H1 (cell line): ENCODE measurements at regions not wholly inside any gene's neighbourhood (a gene's known extent, or its start where the extent isn't known, plus 50 kb on each side); places are given as distances from the start of the nearest gene placed in this dataset.

Experiments used
- CTCF ChIA-PET: fragments of 300-600 bp; sonication (Branson Sonifier 250); formaldehyde crosslinking; loops from one replicate; lab custom pipeline; 2021; ENCODE audit not compliant: partially characterized antibody; lab: Charles Lee
- POLR2A ChIA-PET: fragments of 300-600 bp; sonication (Branson Sonifier 250); formaldehyde crosslinking; loops from one replicate; lab custom pipeline; 2021; ENCODE audit warnings: inconsistent platforms; ENCODE audit not compliant: partially characterized antibody; lab: Charles Lee
- DNase-seq, 2 experiments: peaks; one replicate each; pipeline versions ENCODE4 v3.0.0 to v3.0.0-alpha.2; 2010 to 2022; ENCODE audit warnings: low spot score in 2 of 2, low read depth in 1 of 2, mixed read lengths in 1 of 2
- FAIRE-seq: peaks from 2 replicates; lab custom pipeline; 2011; peaks lifted over from hg19 to GRCh38; lab: Jason Lieb, UNC
- H2AFZ ChIP-seq: 2 replicates; pipeline ENCODE4 v1.8.1; 2012; ENCODE audit warnings: low read length, inconsistent platforms
- H2AK5ac ChIP-seq: 2 replicates; pipeline ENCODE4 v1.6.1; 2013; ENCODE audit warnings: low read depth, low read length
- H2BK120ac ChIP-seq: replicated peaks from 2 replicates; pipeline ENCODE3; 2013; ENCODE audit warnings: low read depth, low read length, inconsistent platforms
- H2BK12ac ChIP-seq: 2 replicates; pipeline ENCODE4 v1.6.1; 2013; ENCODE audit warnings: low read depth, low read length
- H2BK15ac ChIP-seq: 2 replicates; pipeline ENCODE4 v1.6.1; 2013; ENCODE audit warnings: low read length
- H2BK20ac ChIP-seq: 2 replicates; pipeline ENCODE4 v1.6.1; 2013; ENCODE audit warnings: low read length
- H2BK5ac ChIP-seq: 2 replicates; pipeline ENCODE4 v1.6.1; 2013; ENCODE audit warnings: low read depth, low read length
- H3K14ac ChIP-seq: 2 replicates; pipeline ENCODE4 v1.6.1; 2013; ENCODE audit warnings: inconsistent platforms; ENCODE audit not compliant: insufficient read length
- H3K18ac ChIP-seq: 2 replicates; pipeline ENCODE4 v1.6.1; 2013; ENCODE audit warnings: low read length; ENCODE audit errors: extremely low read depth
- H3K23ac ChIP-seq: 2 replicates; pipeline ENCODE4 v1.6.1; 2013; ENCODE audit warnings: inconsistent platforms; ENCODE audit not compliant: insufficient read length
- H3K23me2 ChIP-seq: 2 replicates; pipeline ENCODE4 v1.6.1; 2013; ENCODE audit warnings: low read depth, low read length
- H3K27ac ChIP-seq: 2 replicates; pipeline ENCODE4 v1.6.1; 2011; ENCODE audit warnings: low read depth, low read length, inconsistent platforms
- H3K27me3 ChIP-seq, 4 experiments: replicated peaks in 1 of 4; 1 replicate in 1 of 4; 2 replicates in 3 of 4; pipeline versions ENCODE4 v1.6.1 to v1.8.1; 2011 to 2013; ENCODE audit warnings: low read length in 3 of 4, mild to moderate bottlenecking in 3 of 4, inconsistent platforms in 2 of 4, mixed read lengths in 2 of 4, moderate library complexity in 1 of 4; ENCODE audit not compliant: control insufficient read depth in 3 of 4, insufficient read depth in 3 of 4; ENCODE audit errors: extremely low read depth in 1 of 4
- H3K36me3 ChIP-seq, 4 experiments: 2 replicates each; pipeline versions ENCODE4 v1.6.1 to v1.8.1; 2011 to 2013; ENCODE audit warnings: mild to moderate bottlenecking in 4 of 4, low read length in 3 of 4, moderate library complexity in 2 of 4, control low read depth in 1 of 4, inconsistent platforms in 1 of 4; ENCODE audit not compliant: insufficient read depth in 4 of 4, control insufficient read depth in 2 of 4
- H3K4ac ChIP-seq: replicated peaks from 2 replicates; pipeline ENCODE3; 2013; ENCODE audit warnings: low read length, low read depth, mixed read lengths, inconsistent platforms; ENCODE audit not compliant: insufficient read length
- H3K4me1 ChIP-seq, 4 experiments: replicated peaks in 1 of 4; 1 replicate in 1 of 4; 2 replicates in 3 of 4; pipeline versions ENCODE4 v1.6.1 to v1.8.1; 2011 to 2013; ENCODE audit warnings: low read length in 3 of 4, inconsistent platforms in 2 of 4, mixed read lengths in 1 of 4; ENCODE audit not compliant: insufficient read depth in 4 of 4, control insufficient read depth in 3 of 4
- H3K4me2 ChIP-seq, 2 experiments: 2 replicates each; pipeline versions ENCODE4 v1.6.1 to v1.8.1; 2011 to 2013; ENCODE audit warnings: low read depth in 2 of 2, low read length in 2 of 2, control low read depth in 1 of 2, inconsistent platforms in 1 of 2, mild to moderate bottlenecking in 1 of 2; ENCODE audit not compliant: insufficient read depth in 1 of 2
- H3K4me3 ChIP-seq, 4 experiments: fragments of 200-600, 300-600 bp in 1 of 4; sonication (generic), shearing (Covaris generic), sonication (Bioruptor Twin) in 1 of 4; 2 replicates each; pipeline versions ENCODE4 v1.5.1 to v1.8.1; 2011 to 2016; ENCODE audit warnings: low read length in 4 of 4, low read depth in 3 of 4, control low read depth in 2 of 4, inconsistent platforms in 2 of 4, mild to moderate bottlenecking in 2 of 4, mixed read lengths in 1 of 4, moderate library complexity in 1 of 4; ENCODE audit not compliant: insufficient read depth in 2 of 4; ENCODE audit errors: extremely low read depth in 1 of 4
- H3K56ac ChIP-seq: replicated peaks from 2 replicates; pipeline ENCODE3; 2013; ENCODE audit warnings: low read depth, mild to moderate bottlenecking, mixed read lengths, low read length, inconsistent platforms; ENCODE audit not compliant: insufficient read length
- H3K79me1 ChIP-seq: 2 replicates; pipeline ENCODE4 v1.6.1; 2013; ENCODE audit warnings: low read depth, low read length, control low read depth
- H3K79me2 ChIP-seq, 2 experiments: 2 replicates each; pipeline versions ENCODE4 v1.6.1 to v1.8.1; 2012 to 2013; ENCODE audit warnings: low read length in 2 of 2, mild to moderate bottlenecking in 2 of 2, inconsistent platforms in 1 of 2; ENCODE audit not compliant: insufficient read depth in 2 of 2, control insufficient read depth in 1 of 2
- H3K9ac ChIP-seq, 4 experiments: replicated peaks in 1 of 4; 1 replicate in 1 of 4; 2 replicates in 3 of 4; pipeline versions ENCODE4 v1.6.1 to v1.8.1; 2011 to 2013; ENCODE audit warnings: low read depth in 3 of 4, low read length in 3 of 4, control low read depth in 2 of 4, mild to moderate bottlenecking in 2 of 4, moderate library complexity in 2 of 4, inconsistent platforms in 1 of 4; ENCODE audit errors: extremely low read depth in 1 of 4
- H3K9me3 ChIP-seq, 2 experiments: 2 replicates each; pipeline versions ENCODE4 v1.6.1 to v1.8.1; 2012 to 2013; ENCODE audit warnings: mild to moderate bottlenecking in 2 of 2, moderate library complexity in 2 of 2, control low read depth in 1 of 2, inconsistent platforms in 1 of 2, low read depth in 1 of 2, low read length in 1 of 2, mixed read lengths in 1 of 2; ENCODE audit not compliant: insufficient read depth in 2 of 2
- H4K20me1 ChIP-seq, 2 experiments: replicated peaks in 1 of 2; 2 replicates each; pipeline versions ENCODE3 to v1.8.1; 2011 to 2013; ENCODE audit warnings: inconsistent platforms in 2 of 2, low read length in 2 of 2, mild to moderate bottlenecking in 1 of 2; ENCODE audit not compliant: insufficient read depth in 2 of 2, control insufficient read depth in 1 of 2
- H4K5ac ChIP-seq: 2 replicates; pipeline ENCODE4 v1.6.1; 2013; ENCODE audit warnings: low read length, low read depth, mixed read lengths, inconsistent platforms; ENCODE audit not compliant: insufficient read length
- H4K8ac ChIP-seq: 2 replicates; pipeline ENCODE4 v1.8.0; 2013; ENCODE audit warnings: mild to moderate bottlenecking, moderate library complexity, low read length, inconsistent platforms; ENCODE audit not compliant: insufficient read depth; ENCODE audit errors: extremely low read depth
- H4K91ac ChIP-seq: replicated peaks from 2 replicates; pipeline ENCODE3; 2013; ENCODE audit warnings: low read length, mixed read lengths, inconsistent platforms; ENCODE audit not compliant: insufficient read length
- ATF2 ChIP-seq: IDR thresholded peaks from 2 replicates; pipeline ENCODE4 v1.6.1; 2012; ENCODE audit warnings: low read length, inconsistent platforms
- BCL11A ChIP-seq, 2 experiments: IDR thresholded peaks; one replicate each; pipeline ENCODE4 v1.6.1; 2011; ENCODE audit warnings: low read depth in 2 of 2, low read length in 2 of 2, mild to moderate bottlenecking in 2 of 2
- CHD2 ChIP-seq: IDR thresholded peaks from 2 replicates; pipeline ENCODE4 v1.6.1; 2012; ENCODE audit warnings: low read length, improper control_type of control experiment
- GABPA ChIP-seq: IDR thresholded peaks from 2 replicates; pipeline ENCODE4 v1.6.1; 2011; ENCODE audit warnings: mild to moderate bottlenecking, low read length, moderate library complexity, borderline replicate concordance; ENCODE audit not compliant: insufficient read depth
- HDAC2 ChIP-seq, 2 experiments: fragments of 300-600 bp in 1 of 2; sonication (generic) in 1 of 2; IDR thresholded peaks; 2 replicates each; pipeline ENCODE4 v1.6.1; 2011 to 2012; ENCODE audit warnings: low read depth in 2 of 2, low read length in 2 of 2, mild to moderate bottlenecking in 2 of 2, moderate library complexity in 2 of 2, borderline replicate concordance in 1 of 2, inconsistent platforms in 1 of 2
- MAFK ChIP-seq: IDR thresholded peaks from 2 replicates; pipeline ENCODE4 v1.6.1; 2012; ENCODE audit warnings: low read depth, mild to moderate bottlenecking, improper control_type of control experiment, low read length
- POLR2AphosphoS5 ChIP-seq: IDR thresholded peaks from 2 replicates; pipeline ENCODE4 v1.6.1; 2011; ENCODE audit warnings: low read depth, low read length
- SP4 ChIP-seq: IDR thresholded peaks from 2 replicates; pipeline ENCODE4 v1.6.1; 2012; ENCODE audit warnings: low read length, inconsistent platforms
- TEAD4 ChIP-seq: IDR thresholded peaks from 2 replicates; pipeline ENCODE4 v1.6.1; 2012; ENCODE audit warnings: low read depth, low read length, inconsistent platforms, mixed read lengths
- WGBS, 2 experiments: shearing (Covaris generic) in 1 of 2; methylation state at CpG; one replicate each; pipeline versions ENCODE4 v1.1.6 to v1.1.7; 2013 to 2015; ENCODE audit warnings: low lambda C conversion rate in 2 of 2, mixed read lengths in 2 of 2, inconsistent platforms in 1 of 2, low coverage in 1 of 2, missing lambda C conversion rate in 1 of 2; ENCODE audit not compliant: insufficient replicate concordance in 2 of 2, insufficient coverage in 1 of 2, insufficient read length in 1 of 2; ENCODE audit errors: extremely low coverage in 1 of 2, missing lambda C conversion rate in 1 of 2; 5-methylcytosine and 5-hydroxymethylcytosine counted together
- TF ChIP-seq, protein P1 (sequence below): IDR thresholded peaks from 2 replicates; pipeline ENCODE4 v1.6.1; 2011; ENCODE audit warnings: low read length, improper control_type of control experiment
- TF ChIP-seq, protein P2 (sequence below): IDR thresholded peaks from 2 replicates; pipeline ENCODE4 v1.6.1; 2012; ENCODE audit warnings: inconsistent platforms

DNA sequence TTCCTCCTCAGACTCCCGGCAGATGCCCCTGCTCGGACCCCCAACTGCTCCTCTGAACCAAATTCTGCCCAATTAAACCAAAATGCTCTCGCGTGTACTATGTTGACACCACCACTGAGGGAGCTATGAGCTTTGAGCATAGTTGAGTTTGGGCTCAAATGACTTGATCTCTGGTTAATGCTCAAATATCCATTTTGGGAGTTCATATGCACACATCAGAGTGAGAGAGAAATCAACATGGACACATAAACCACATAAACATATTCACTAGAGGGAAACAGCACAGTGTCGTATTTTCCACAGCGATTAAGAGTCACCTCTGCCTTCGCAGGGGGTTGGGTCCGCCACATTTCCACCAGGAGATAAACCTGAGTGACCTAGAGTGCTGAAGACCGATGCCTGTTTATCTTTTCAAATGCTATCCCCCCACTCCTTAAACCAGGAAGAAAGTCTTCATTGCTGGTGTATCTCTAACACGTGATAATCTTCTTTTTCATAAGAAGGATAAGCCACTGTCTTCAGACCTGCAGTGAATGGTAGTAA lies 59.4 kb upstream of the FOXN3 start:
- Histone ChIP-seq H3K27me3 (no peaks in the 10 kb centered on the region), H3K23ac (no peak overlapping the region), H4K20me1 (no peaks in the 10 kb centered on the region), H4K8ac (no peak overlapping the region), H3K9me3 (no peaks in the 10 kb centered on the region; a peak in 1 of 4 replicates), H2AFZ (no peak overlapping the region), H3K4me1 (no peaks in the 10 kb centered on the region), H3K14ac (no peak overlapping the region), H3K23me2 (no peaks in the 10 kb centered on the region), H3K4me3 (no peak overlapping the region), H3K27ac (no peak overlapping the region), H3K4me2 (no peak overlapping the region), H3K36me3 (peaks cover 0 to 1% (median 0%) of the 10 kb centered on the region in 4 experiments; a peak in 1 of 8 replicates), H3K79me1 (peaks cover 6% of the 10 kb centered on the region; the same call in 1 of the 2 replicates), H3K18ac (no peak overlapping the region), H2BK5ac (no peak overlapping the region), H2BK12ac (no peak overlapping the region), H3K56ac (no peak overlapping the region), H2BK120ac (no peak overlapping the region), H2BK15ac (no peak overlapping the region), H4K5ac (no peak overlapping the region), H3K79me2 (peaks cover 0 to 17% of the 10 kb centered on the region in 2 experiments; a peak in 1 of 4 replicates), H4K91ac (no peak overlapping the region), H2AK5ac (no peak overlapping the region), H3K9ac (no peak overlapping the region), H3K4ac (no peak overlapping the region), H2BK20ac (no peak overlapping the region)
- DNase-seq (no peak), FAIRE-seq (no peak)
- WGBS, 2 experiments = 90% methylated on average over 10 of the region's 10 CpGs; no CpG with 5 or more reads in 1 of the 2 experiments
- CTCF ChIA-PET = interaction anchor here (1.1 to 1.7 kb wide), 3 partner anchors 10 to 21 kb away, joined by 4 to 6 read pairs (median 4); no protein-coding TSS in a partner anchor
- POLR2A ChIA-PET = interaction anchor here (1.2 kb wide), 1 partner anchor 18 kb away, joined by 3 read pairs; no protein-coding TSS in a partner anchor
- TF ChIP-seq, protein P1, sequence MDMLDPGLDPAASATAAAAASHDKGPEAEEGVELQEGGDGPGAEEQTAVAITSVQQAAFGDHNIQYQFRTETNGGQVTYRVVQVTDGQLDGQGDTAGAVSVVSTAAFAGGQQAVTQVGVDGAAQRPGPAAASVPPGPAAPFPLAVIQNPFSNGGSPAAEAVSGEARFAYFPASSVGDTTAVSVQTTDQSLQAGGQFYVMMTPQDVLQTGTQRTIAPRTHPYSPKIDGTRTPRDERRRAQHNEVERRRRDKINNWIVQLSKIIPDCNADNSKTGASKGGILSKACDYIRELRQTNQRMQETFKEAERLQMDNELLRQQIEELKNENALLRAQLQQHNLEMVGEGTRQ = no peak
- TF ChIP-seq, protein P2, sequence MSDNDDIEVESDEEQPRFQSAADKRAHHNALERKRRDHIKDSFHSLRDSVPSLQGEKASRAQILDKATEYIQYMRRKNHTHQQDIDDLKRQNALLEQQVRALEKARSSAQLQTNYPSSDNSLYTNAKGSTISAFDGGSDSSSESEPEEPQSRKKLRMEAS = no peak
- TF ChIP-seq MAFK (no peak), POLR2AphosphoS5 (no peak), GABPA (no peak), TEAD4 (no peak), BCL11A (IDR thresholded peaks at IDR 0.05; ENCODE audit: low read depth in 2 of 2, low read length in 2 of 2) (no peak), ATF2 (no peak), HDAC2 (IDR thresholded peaks at IDR 0.05; ENCODE audit: borderline replicate concordance in 1 of 2, low read depth in 2 of 2, low read length in 2 of 2) (no peak), SP4 (no peak), CHD2 (no peak)
